GM12878 (cell line): ENCODE measurements at regions not wholly inside any gene's neighbourhood (a gene's known extent, or its start where the extent isn't known, plus 50 kb on each side); places are given as distances from the start of the nearest gene placed in this dataset.

Experiments used
- ATAC-seq: fragments of 200-7000 bp; cut with Tn5 transposase; 3 replicates; pipeline ENCODE4 v1.9.1; 2020; ENCODE audit warnings: mild to moderate bottlenecking, moderate library complexity
- BruUV-seq: library from RNA; stranded (reverse); fragments of 400-500 nt; replicated peaks from 2 replicates; lab custom pipeline; 2021; lab: Mats Ljungman, UMichigan
- CTCF ChIA-PET: fragments of 300-600 bp; sonication (Branson Sonifier 250); formaldehyde crosslinking; extraction: SDS; loops from one replicate; lab custom pipeline; 2021; ENCODE audit warnings: inconsistent platforms; lab: Yijun Ruan, JAX
- POLR2A ChIA-PET: fragments of 350-600 bp; formaldehyde crosslinking; extraction: SDS; loops from one replicate; lab custom pipeline; 2021; ENCODE audit warnings: inconsistent platforms; lab: Charles Lee
- RAD21 ChIA-PET: fragments of 300-600 bp; sonication (Branson Sonifier 250); formaldehyde crosslinking; loops from one replicate; lab custom pipeline; 2023; ENCODE audit warnings: antibody characterized with exemption; ENCODE audit not compliant: unreplicated experiment; lab: Charles Lee
- SMC1A ChIA-PET: fragments of 300-600 bp; sonication (Branson Sonifier 250); formaldehyde crosslinking; loops from one replicate; lab custom pipeline; 2023; ENCODE audit not compliant: unreplicated experiment, uncharacterized antibody; lab: Charles Lee
- DNase-seq: peaks from one replicate; pipeline ENCODE4 v3.0.0-alpha.2; 2011; ENCODE audit warnings: low read depth, low spot score
- FAIRE-seq: peaks from 3 replicates; lab custom pipeline; 2011; peaks lifted over from hg19 to GRCh38; lab: Jason Lieb, UNC
- H2AFZ ChIP-seq: 2 replicates; pipeline ENCODE4 v1.6.0; 2011; ENCODE audit warnings: low read depth, low read length, control low read depth; ENCODE audit not compliant: control insufficient read depth
- H3K27ac ChIP-seq: 2 replicates; pipeline ENCODE4 v1.5.1; 2011; ENCODE audit warnings: control low read depth; ENCODE audit not compliant: control insufficient read depth, insufficient read depth
- H3K27me3 ChIP-seq, 2 experiments: replicated peaks in 1 of 2; 2 replicates each; pipeline versions ENCODE4 v1.6.0 to v1.6.1; 2011; ENCODE audit warnings: low read length in 1 of 2; ENCODE audit not compliant: control insufficient read depth in 2 of 2, insufficient read depth in 2 of 2
- H3K36me3 ChIP-seq, 2 experiments: 2 replicates each; pipeline ENCODE4 v1.5.1; 2011; ENCODE audit warnings: low read length in 1 of 2; ENCODE audit not compliant: control insufficient read depth in 2 of 2, insufficient read depth in 2 of 2
- H3K4me1 ChIP-seq: 2 replicates; pipeline ENCODE4 v1.6.1; 2011; ENCODE audit warnings: mild to moderate bottlenecking, low read length, moderate library complexity, mixed read lengths; ENCODE audit not compliant: control insufficient read depth, insufficient read depth
- H3K4me2 ChIP-seq: 2 replicates; pipeline ENCODE4 v1.6.0; 2011; ENCODE audit warnings: control low read depth; ENCODE audit not compliant: control insufficient read depth, insufficient read depth
- H3K4me3 ChIP-seq: fragments of 200-600 bp; sonication (generic); 2 replicates; pipeline ENCODE4 v1.5.1; 2016
- H3K79me2 ChIP-seq: 2 replicates; pipeline ENCODE4 v1.6.0; 2011; ENCODE audit warnings: low read length; ENCODE audit not compliant: control insufficient read depth, insufficient read depth
- H3K9ac ChIP-seq: 2 replicates; pipeline ENCODE4 v1.8.0; 2011; ENCODE audit warnings: low read length, control low read depth, mixed read lengths; ENCODE audit not compliant: control insufficient read depth, insufficient read depth
- H3K9me3 ChIP-seq: replicated peaks from 3 replicates; pipeline ENCODE4 v1.5.1; 2011; ENCODE audit warnings: mild to moderate bottlenecking, low read length; ENCODE audit not compliant: control insufficient read depth, insufficient read depth
- H4K20me1 ChIP-seq: 2 replicates; pipeline ENCODE4 v1.6.0; 2011; ENCODE audit not compliant: control insufficient read depth, insufficient read depth
- CBFB ChIP-seq: IDR thresholded peaks from 2 replicates; pipeline ENCODE4 v1.6.1; 2016; ENCODE audit warnings: antibody characterized with exemption, low read depth
- EGR1 ChIP-seq, 2 experiments: IDR thresholded peaks; 1 replicate in 1 of 2; 2 replicates in 1 of 2; pipeline ENCODE4 v1.6.1; 2011 to 2012; ENCODE audit warnings: low read depth in 2 of 2, low read length in 2 of 2, borderline replicate concordance in 1 of 2, mild to moderate bottlenecking in 1 of 2, moderate library complexity in 1 of 2
- FOXM1 ChIP-seq: IDR thresholded peaks from 2 replicates; pipeline ENCODE4 v1.6.1; 2012; ENCODE audit warnings: low read depth, mild to moderate bottlenecking, inconsistent platforms, low read length, moderate library complexity
- HDGF ChIP-seq: fragments of 450-650 bp; IDR thresholded peaks from 2 replicates; pipeline ENCODE4 v1.6.1; 2016; ENCODE audit warnings: antibody characterized with exemption
- KDM1A ChIP-seq: fragments of 200-600 bp; sonication (generic); IDR thresholded peaks from 2 replicates; pipeline ENCODE4 v1.6.1; 2016; ENCODE audit warnings: borderline replicate concordance
- KLF5 ChIP-seq: fragments of 450-650 bp; IDR thresholded peaks from 2 replicates; pipeline ENCODE4 v1.6.1; 2014; ENCODE audit warnings: mild to moderate bottlenecking; ENCODE audit not compliant: partially characterized antibody
- NFYA ChIP-seq: IDR thresholded peaks from 2 replicates; pipeline ENCODE4 v1.6.1; 2011; ENCODE audit warnings: low read depth, mild to moderate bottlenecking, low read length, improper control_type of control experiment, borderline replicate concordance
- NR2C1 ChIP-seq: fragments of 450-650 bp; IDR thresholded peaks from 2 replicates; pipeline ENCODE4 v1.6.1; 2017; ENCODE audit warnings: antibody characterized with exemption, mild to moderate bottlenecking, moderate library complexity
- RCOR1 ChIP-seq: conservative IDR thresholded peaks from 2 replicates; pipeline ENCODE4 v1.6.1; 2012; ENCODE audit warnings: low read depth, low read length, improper control_type of control experiment
- TAF1 ChIP-seq: IDR thresholded peaks from 2 replicates; pipeline ENCODE4 v1.6.1; 2011; ENCODE audit warnings: mild to moderate bottlenecking, low read depth, low read length, borderline replicate concordance
- ZNF274 ChIP-seq: IDR thresholded peaks from one replicate; pipeline ENCODE4 v1.8.0; 2011; ENCODE audit not compliant: insufficient read length, insufficient read depth
- WGBS: methylation state at CpG from one replicate; pipeline ENCODE4 v1.1.6; 2016; ENCODE audit warnings: low lambda C conversion rate; ENCODE audit not compliant: insufficient replicate concordance, insufficient coverage; ENCODE audit errors: missing lambda C conversion rate; 5-methylcytosine and 5-hydroxymethylcytosine counted together
- in situ Hi-C: fragments of 300-500 bp; cut with MboI; formaldehyde crosslinking; loops from 9 replicates; pipeline ENCODE4 v1.14.3; 2018; ENCODE audit warnings: mixed read lengths
- intact Hi-C: fragments of 100-400 bp; cut with micrococcal nuclease; formaldehyde crosslinking; loops from one replicate; pipeline ENCODE4 v1.14.2; 2022; ENCODE audit not compliant: unreplicated experiment

DNA sequence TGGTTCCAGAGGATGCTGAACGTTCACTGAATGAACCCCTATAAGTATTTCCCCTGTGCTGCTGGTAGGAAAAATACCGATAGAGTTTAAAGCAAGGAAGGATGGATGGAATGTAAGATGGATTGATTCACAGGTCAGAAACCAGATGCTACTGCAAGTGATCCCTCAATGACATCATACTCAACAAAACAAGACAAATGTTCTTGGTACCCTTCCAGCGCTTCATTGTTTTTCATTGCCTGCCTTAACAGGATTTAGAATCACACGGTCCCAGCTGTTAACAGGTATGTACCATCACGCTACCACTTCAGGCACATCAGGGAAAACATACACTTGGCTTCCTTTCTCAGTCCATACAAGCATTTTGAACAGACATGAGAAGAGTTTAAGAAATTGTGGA is 118.1 kb upstream of the TLR3 start:
- in situ Hi-C loops (no loop called here), intact Hi-C loops (no loop called here)
- FAIRE-seq (no peak), ATAC-seq (no peak), DNase-seq (no peak)
- ChIA-PET SMC1A (no interaction called here), CTCF (no interaction called here), RAD21 (no interaction called here), POLR2A (no interaction called here)
- no peaks in the 10 kb centered on the region for H3K9me3 ChIP-seq
- BruUV-seq = no TSS peak
- H3K27ac ChIP-seq = no peak overlapping the region
- no peak for TF ChIP-seq NR2C1
- no peak for TF ChIP-seq CBFB
- TF ChIP-seq FOXM1 = no peak
- no peak for TF ChIP-seq HDGF
- no peak for TF ChIP-seq EGR1 (IDR thresholded peaks at IDR 0.05; ENCODE audit: borderline replicate concordance in 1 of 2, low read depth in 2 of 2, low read length in 2 of 2)
- no peak for TF ChIP-seq TAF1
- no peak for TF ChIP-seq ZNF274
- TF ChIP-seq RCOR1 = no peak
- no peak for TF ChIP-seq NFYA
- TF ChIP-seq KDM1A = no peak
- TF ChIP-seq KLF5 = no peak
- H4K20me1 ChIP-seq = no peaks in the 10 kb centered on the region
- no peaks in the 10 kb centered on the region for H3K79me2 ChIP-seq
- H3K4me1 ChIP-seq = no peaks in the 10 kb centered on the region
- WGBS = 66% methylated on average over 5 of the region's 5 CpGs
- H3K4me2 ChIP-seq = no peak overlapping the region
- H3K4me3 ChIP-seq = no peak overlapping the region
- H3K27me3 ChIP-seq = no peaks in the 10 kb centered on the region; a peak in 2 of 4 replicates
- no peaks in the 10 kb centered on the region for H3K36me3 ChIP-seq
- no peak overlapping the region for H3K9ac ChIP-seq
- H2AFZ ChIP-seq = no peak overlapping the region
